SK-N-SH (cell line): ENCODE measurements at regions not wholly inside any gene's neighbourhood (a gene's known extent, or its start where the extent isn't known, plus 50 kb on each side); places are given as distances from the start of the nearest gene placed in this dataset.

Source experiments
- CTCF ChIA-PET: fragments of 300-600, 350-600 bp; formaldehyde crosslinking; extraction: SDS; loops from one replicate; lab custom pipeline; 2021; lab: Yijun Ruan, JAX
- POLR2A ChIA-PET: fragments of 350-600 bp; sonication (Branson Sonifier 250); formaldehyde crosslinking; extraction: SDS; loops from one replicate; lab custom pipeline; 2020; ENCODE audit warnings: antibody characterized with exemption, inconsistent platforms; lab: Yijun Ruan, JAX
- DNase-seq: peaks from one replicate; pipeline ENCODE4 v3.0.0; 2012
- H2AFZ ChIP-seq: fragments of 200-600 bp; sonication (generic); 2 replicates; pipeline ENCODE4 v1.8.1; 2016; ENCODE audit warnings: antibody characterized with exemption, mild to moderate bottlenecking, low read depth
- H3F3A ChIP-seq: fragments of 200-600 bp; sonication (generic); replicated peaks from 2 replicates; pipeline ENCODE3; 2016; ENCODE audit warnings: antibody characterized with exemption, mild to moderate bottlenecking; ENCODE audit not compliant: insufficient read depth
- H3K27ac ChIP-seq, 2 experiments: fragments of 200-500 bp in 1 of 2; fragments of 200-600 bp in 1 of 2; sonication (Bioruptor generic) in 1 of 2; sonication (generic), shearing (Covaris generic) in 1 of 2; 2 replicates each; pipeline versions ENCODE4 v1.5.1 to v1.6.1; 2014 to 2016; ENCODE audit warnings: low read depth in 2 of 2, inconsistent platforms in 1 of 2, low read length in 1 of 2, mild to moderate bottlenecking in 1 of 2, mixed read lengths in 1 of 2
- H3K27me3 ChIP-seq: fragments of 200-600 bp; sonication (generic), shearing (Covaris generic); 2 replicates; pipeline ENCODE4 v1.6.1; 2016; ENCODE audit warnings: mixed run types; ENCODE audit not compliant: insufficient read depth
- H3K36me3 ChIP-seq, 2 experiments: fragments of 200-500 bp in 1 of 2; fragments of 200-600 bp in 1 of 2; sonication (Bioruptor generic) in 1 of 2; sonication (generic) in 1 of 2; replicated peaks in 1 of 2; 2 replicates each; pipeline versions ENCODE3 to v1.5.1; 2014 to 2016; ENCODE audit warnings: low read length in 1 of 2, mild to moderate bottlenecking in 1 of 2; ENCODE audit not compliant: insufficient read depth in 2 of 2, control insufficient read depth in 1 of 2
- H3K4me1 ChIP-seq, 2 experiments: fragments of 200-500 bp in 1 of 2; fragments of 200-600 bp in 1 of 2; sonication (Bioruptor generic) in 1 of 2; sonication (generic), shearing (Covaris generic) in 1 of 2; 2 replicates each; pipeline versions ENCODE4 v1.5.1 to v1.6.1; 2014 to 2016; ENCODE audit warnings: low read depth in 1 of 2, low read length in 1 of 2, mixed run types in 1 of 2; ENCODE audit not compliant: insufficient read depth in 2 of 2, control insufficient read depth in 1 of 2
- H3K4me2 ChIP-seq: fragments of 200-600 bp; sonication (generic), shearing (Covaris generic); 2 replicates; pipeline ENCODE4 v1.6.1; 2017; ENCODE audit warnings: mixed run types
- H3K4me3 ChIP-seq, 2 experiments: fragments of 200-500 bp in 1 of 2; fragments of 200-600 bp in 1 of 2; sonication (Bioruptor generic) in 1 of 2; sonication (generic), shearing (Covaris generic) in 1 of 2; 2 replicates each; pipeline versions ENCODE4 v1.5.1 to v1.8.1; 2014 to 2016; ENCODE audit warnings: low read depth in 2 of 2, inconsistent platforms in 1 of 2, low read length in 1 of 2, mild to moderate bottlenecking in 1 of 2, mixed read lengths in 1 of 2, moderate library complexity in 1 of 2
- H3K79me2 ChIP-seq: fragments of 200-600 bp; sonication (generic); 2 replicates; pipeline ENCODE4 v1.8.1; 2017; ENCODE audit warnings: mild to moderate bottlenecking; ENCODE audit not compliant: insufficient read depth
- H3K9ac ChIP-seq: fragments of 200-600 bp; sonication (generic); 2 replicates; pipeline ENCODE4 v1.6.1; 2017; ENCODE audit warnings: mixed run types
- H3K9me2 ChIP-seq: fragments of 200-600 bp; sonication (generic); 2 replicates; pipeline ENCODE4 v1.6.1; 2017; ENCODE audit warnings: mixed run types
- H3K9me3 ChIP-seq: fragments of 200-600 bp; sonication (generic); 2 replicates; pipeline ENCODE4 v1.6.1; 2017; ENCODE audit warnings: mixed run types, mild to moderate bottlenecking, moderate library complexity
- H4K20me1 ChIP-seq: fragments of 200-600 bp; sonication (generic); 2 replicates; pipeline ENCODE4 v1.6.1; 2017; ENCODE audit warnings: mild to moderate bottlenecking, mixed run types; ENCODE audit not compliant: insufficient read depth
- EP300 ChIP-seq, 2 experiments: IDR thresholded peaks; 2 replicates each; pipeline versions ENCODE4 v1.4.0 to v1.6.1; 2012; ENCODE audit warnings: borderline replicate concordance in 1 of 2, low read depth in 1 of 2, low read length in 1 of 2
- FOSL2 ChIP-seq: IDR thresholded peaks from 2 replicates; pipeline ENCODE4 v1.4.0; 2012; ENCODE audit warnings: low read depth, mild to moderate bottlenecking, moderate library complexity, borderline replicate concordance
- FOXJ3 ChIP-seq: sonication (generic); formaldehyde crosslinking; IDR thresholded peaks from 2 replicates; pipeline ENCODE4 v1.5.1; 2020; ENCODE audit warnings: mild to moderate bottlenecking, missing genetic modification reagents
- FOXM1 ChIP-seq: IDR thresholded peaks from 2 replicates; pipeline ENCODE4 v1.4.0; 2012; ENCODE audit warnings: low read depth, mild to moderate bottlenecking
- RAD21 ChIP-seq: IDR thresholded peaks from 2 replicates; pipeline ENCODE4 v1.6.1; 2012; ENCODE audit warnings: mild to moderate bottlenecking, low read length
- RCOR1 ChIP-seq: fragments of 150-350 bp; IDR thresholded peaks from 2 replicates; pipeline ENCODE4 v1.6.1; 2017; ENCODE audit warnings: antibody characterized with exemption, low read length
- SMC3 ChIP-seq: IDR thresholded peaks from 2 replicates; pipeline ENCODE4 v1.6.1; 2012; ENCODE audit warnings: low read depth, low read length, improper control_type of control experiment
- TEAD4 ChIP-seq: IDR thresholded peaks from 2 replicates; pipeline ENCODE4 v1.4.0; 2012; ENCODE audit warnings: mild to moderate bottlenecking, borderline replicate concordance; ENCODE audit not compliant: insufficient read depth
- YY1 ChIP-seq: IDR thresholded peaks from 2 replicates; pipeline ENCODE4 v1.4.0; 2012; ENCODE audit warnings: low read depth, mild to moderate bottlenecking
- WGBS: methylation state at CpG from one replicate; pipeline ENCODE4 v1.1.6; 2017; ENCODE audit warnings: low lambda C conversion rate; 5-methylcytosine and 5-hydroxymethylcytosine counted together
- TF ChIP-seq, protein P1 (sequence below): IDR thresholded peaks from 2 replicates; pipeline ENCODE4 v1.4.0; 2012; ENCODE audit warnings: low read depth, borderline replicate concordance

DNA sequence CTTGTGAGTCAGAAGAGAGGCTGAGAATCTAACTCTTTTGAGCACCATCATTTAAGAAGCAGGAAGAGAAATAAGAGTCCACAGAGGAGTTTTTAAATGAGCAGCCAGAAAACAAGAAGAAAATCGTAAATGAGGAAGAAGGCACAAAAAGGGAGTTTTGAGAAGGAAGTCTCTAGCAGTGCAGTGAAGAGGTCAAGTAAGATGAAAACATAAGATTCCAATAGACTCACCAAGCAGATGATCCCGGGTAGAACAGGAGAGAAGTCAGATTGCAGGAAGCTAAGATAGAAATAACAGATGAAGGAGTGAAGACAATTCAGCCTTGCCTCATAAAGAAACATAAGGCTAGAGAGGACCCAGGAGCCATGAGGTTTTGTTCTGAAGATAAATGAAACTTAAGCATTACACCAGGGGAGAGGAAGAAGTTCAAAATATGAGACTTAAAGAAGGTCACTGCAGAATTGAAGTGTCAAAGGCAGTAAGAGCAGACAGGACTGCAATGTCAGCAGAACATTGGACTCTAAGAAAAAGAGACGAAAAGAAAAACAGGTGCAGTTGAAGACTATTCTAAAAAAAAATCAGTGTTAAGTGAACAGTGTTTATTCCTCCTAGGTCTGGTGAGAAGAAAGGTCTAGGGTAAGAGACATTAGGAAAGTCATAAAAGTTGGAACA, 229.0 kb downstream of the SEC23A start:
- Histone ChIP-seq H3K27me3 (no peaks in the 10 kb centered on the region), H3K9ac (no peak overlapping the region), H3K4me1 (no peaks in the 10 kb centered on the region), H3K9me2 (no peaks in the 10 kb centered on the region), H3K4me3 (no peak overlapping the region), H3K9me3 (no peaks in the 10 kb centered on the region), H3F3A (no peaks in the 10 kb centered on the region), H3K36me3 (no peaks in the 10 kb centered on the region), H4K20me1 (no peaks in the 10 kb centered on the region), H3K27ac (no peak overlapping the region), H3K79me2 (no peaks in the 10 kb centered on the region), H3K4me2 (no peak overlapping the region), H2AFZ (no peak overlapping the region)
- ChIA-PET CTCF (interaction anchor here (1.0 kb wide), 1 partner anchor 19 kb away, joined by 3 read pairs; no protein-coding TSS in a partner anchor), POLR2A (no interaction called here)
- DNase-seq: no peak
- TF ChIP-seq RAD21 (no peak), FOSL2 (no peak)
- 5% methylated on average over 3 of the region's 3 CpGs for WGBS

DNA sequence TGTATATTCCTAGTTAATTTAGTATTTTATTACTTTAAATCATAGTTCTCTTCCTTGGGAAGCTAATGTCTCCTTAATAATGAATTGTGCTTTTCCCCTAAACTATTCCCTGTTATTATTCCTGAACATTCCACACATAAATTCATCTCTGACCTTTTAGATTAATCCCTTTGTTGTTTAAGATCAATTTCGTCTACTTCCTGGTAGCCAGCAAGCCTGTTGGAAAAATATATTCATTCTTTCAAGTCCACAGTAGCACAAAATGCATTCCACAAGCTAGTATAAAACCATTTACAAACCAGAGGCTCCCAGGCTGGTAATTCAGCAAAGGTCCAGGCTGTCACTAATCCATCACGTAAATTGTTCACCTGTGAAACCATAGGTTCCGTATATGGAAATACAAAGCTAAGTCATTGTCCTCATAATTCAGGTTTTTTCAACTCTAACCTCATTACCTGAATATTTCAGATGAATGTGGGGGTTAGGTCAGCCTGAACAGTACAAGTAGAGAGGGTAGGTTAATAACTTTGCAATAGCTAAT, 232.7 kb downstream of the SEC23A start:
- Histone ChIP-seq H3K4me2 (no peak overlapping the region), H2AFZ (no peak overlapping the region), H3K79me2 (no peaks in the 10 kb centered on the region), H3K9me2 (no peaks in the 10 kb centered on the region), H3K9ac (no peak overlapping the region), H3K27me3 (no peaks in the 10 kb centered on the region), H3K36me3 (no peaks in the 10 kb centered on the region), H4K20me1 (no peaks in the 10 kb centered on the region), H3K4me1 (no peaks in the 10 kb centered on the region), H3F3A (no peaks in the 10 kb centered on the region), H3K27ac (no peak overlapping the region), H3K9me3 (no peaks in the 10 kb centered on the region), H3K4me3 (no peak overlapping the region)
- WGBS: 11% methylated on average over 3 of the region's 3 CpGs
- ChIA-PET POLR2A (no interaction called here), CTCF (interaction anchor here (1.0 to 1.6 kb wide), 2 partner anchors 145 to 265 kb away, joined by 3 to 4 read pairs; no protein-coding TSS in a partner anchor)
- no peak for TF ChIP-seq FOXM1
- TF ChIP-seq FOXJ3 (CRISPR knock-in tag): no peak
- no peak for DNase-seq

DNA sequence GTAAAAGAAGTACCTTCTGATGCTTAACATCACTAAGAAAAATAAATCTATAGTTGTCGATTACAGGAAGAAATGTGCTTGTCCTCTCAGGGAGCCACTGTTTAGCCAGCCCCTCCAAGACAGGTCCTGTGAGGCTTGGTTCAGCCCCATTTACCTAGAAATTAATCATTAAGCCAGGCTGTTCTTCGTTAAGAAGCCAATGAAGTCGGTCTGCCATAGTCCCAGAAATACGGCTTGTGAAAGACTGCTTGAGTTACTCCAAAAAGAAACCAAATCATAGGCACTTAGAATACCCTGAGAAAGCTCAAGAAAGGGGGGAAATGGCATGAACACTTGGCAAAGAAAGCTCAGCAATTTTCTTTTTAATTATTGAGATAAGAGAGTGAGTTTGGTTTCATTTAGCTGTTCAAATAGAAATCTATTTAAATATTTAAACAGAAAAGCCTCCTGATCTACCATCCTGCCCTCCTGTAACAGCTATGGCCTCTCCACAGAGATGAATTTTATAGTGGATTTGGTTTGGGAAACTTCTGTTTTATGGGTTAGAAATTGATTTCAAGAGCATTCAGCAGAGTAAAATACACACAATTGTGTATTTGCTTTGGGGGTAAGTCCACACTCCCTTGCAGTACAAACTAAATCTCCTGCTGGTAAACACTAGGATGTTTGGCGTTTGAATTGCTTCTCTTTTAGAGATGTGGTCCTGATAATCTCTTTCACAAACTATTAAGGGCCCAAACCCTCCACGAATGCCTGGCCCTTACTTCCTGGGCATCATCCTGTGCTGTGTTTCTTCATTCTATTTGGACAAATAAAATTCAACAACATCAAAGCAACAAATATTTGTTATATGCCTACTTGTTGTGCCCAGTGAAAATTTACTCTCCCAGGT, 234.4 kb downstream of the SEC23A start:
- Histone ChIP-seq H3K4me1 (no peaks in the 10 kb centered on the region), H3K9me3 (no peaks in the 10 kb centered on the region), H3K9me2 (no peaks in the 10 kb centered on the region), H3K4me2 (no peak overlapping the region), H3K79me2 (no peaks in the 10 kb centered on the region), H4K20me1 (no peaks in the 10 kb centered on the region), H2AFZ (no peak overlapping the region), H3K4me3 (no peak overlapping the region), H3K27ac (no peak overlapping the region), H3K9ac (no peak overlapping the region), H3K27me3 (no peaks in the 10 kb centered on the region), H3K36me3 (no peaks in the 10 kb centered on the region), H3F3A (no peaks in the 10 kb centered on the region)
- POLR2A ChIA-PET: no interaction called here
- 27% methylated on average over 6 of the region's 6 CpGs for WGBS
- CTCF ChIA-PET: interaction anchor here (1.1 to 1.7 kb wide), 6 partner anchors 13 to 966 kb away, joined by 3 to 9 read pairs (median 4); no protein-coding TSS in a partner anchor
- no peak for DNase-seq
- no peak for TF ChIP-seq YY1
- no peak for TF ChIP-seq RCOR1
- TF ChIP-seq, protein P1, sequence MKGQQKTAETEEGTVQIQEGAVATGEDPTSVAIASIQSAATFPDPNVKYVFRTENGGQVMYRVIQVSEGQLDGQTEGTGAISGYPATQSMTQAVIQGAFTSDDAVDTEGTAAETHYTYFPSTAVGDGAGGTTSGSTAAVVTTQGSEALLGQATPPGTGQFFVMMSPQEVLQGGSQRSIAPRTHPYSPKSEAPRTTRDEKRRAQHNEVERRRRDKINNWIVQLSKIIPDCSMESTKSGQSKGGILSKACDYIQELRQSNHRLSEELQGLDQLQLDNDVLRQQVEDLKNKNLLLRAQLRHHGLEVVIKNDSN: no peak
- no peak for TF ChIP-seq FOXM1
- TF ChIP-seq EP300 (IDR thresholded peaks at IDR 0.05; ENCODE audit: borderline replicate concordance in 1 of 2, low read depth in 1 of 2, low read length in 1 of 2): no peak
- TF ChIP-seq TEAD4: no peak
- no peak for TF ChIP-seq FOSL2
- no peak for TF ChIP-seq SMC3
